ENCODE measurements at regions not wholly inside any gene's neighbourhood (a gene's known extent, or its start where the extent isn't known, plus 50 kb on each side); places are given as distances from the start of the nearest gene placed in this dataset.
"Not testable (repeated sequence)": the region's sequence is repeated elsewhere in the genome, so short reads cannot be mapped to it uniquely, and the experiment has no call there.

GRCh38 chr4:54838301-54838700 is 180.5 kb downstream of the KIT start:
- H3K27me3 ChIP-seq (ENCODE audit: insufficient read depth): no peaks in the 10 kb centered on the region
- no peak overlapping the region for H2AFZ ChIP-seq (ENCODE audit: low read depth)
- no peak for DNase-seq
- ChIA-PET CTCF (interaction anchor here (1.1 kb wide), 1 partner anchor 133 kb away, joined by 3 read pairs; no protein-coding TSS in a partner anchor), POLR2A (no interaction called here)
- H3K4me3 ChIP-seq (ENCODE audit: low read depth in 2 of 2, low read length in 1 of 2): no peak overlapping the region
- H4K20me1 ChIP-seq (ENCODE audit: insufficient read depth): no peaks in the 10 kb centered on the region
- no peaks in the 10 kb centered on the region for H3K9me3 ChIP-seq
- 75% methylated on average over 2 of the region's 2 CpGs for WGBS (ENCODE audit: low lambda C conversion rate)
- H3K9ac ChIP-seq: no peak overlapping the region
- no peak overlapping the region for H3K4me2 ChIP-seq
- peaks cover 0 to 15% of the 10 kb centered on the region in 2 experiments; a peak in 1 of 4 replicates for H3K4me1 ChIP-seq (ENCODE audit: control insufficient read depth in 1 of 2, insufficient read depth in 2 of 2, low read depth in 1 of 2, low read length in 1 of 2)
- TF ChIP-seq SIN3A (IDR thresholded peaks at IDR 0.05; ENCODE audit: borderline replicate concordance, low read depth, low read length) (no peak), NRF1 (IDR thresholded peaks at IDR 0.05; ENCODE audit: low read depth, low read length) (no peak), MXI1 (IDR thresholded peaks at IDR 0.05; ENCODE audit: low read depth, low read length) (no peak), USF1 (IDR thresholded peaks at IDR 0.05; ENCODE audit: borderline replicate concordance, low read depth) (no peak), NFIC (IDR thresholded peaks at IDR 0.05; ENCODE audit: borderline replicate concordance) (no peak), MEF2A (IDR thresholded peaks at IDR 0.05; ENCODE audit: borderline replicate concordance, low read depth) (no peak), GABPA (IDR thresholded peaks at IDR 0.05; ENCODE audit: low read depth) (no peak)
- TF ChIP-seq, protein P1, sequence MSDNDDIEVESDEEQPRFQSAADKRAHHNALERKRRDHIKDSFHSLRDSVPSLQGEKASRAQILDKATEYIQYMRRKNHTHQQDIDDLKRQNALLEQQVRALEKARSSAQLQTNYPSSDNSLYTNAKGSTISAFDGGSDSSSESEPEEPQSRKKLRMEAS (IDR thresholded peaks at IDR 0.05; ENCODE audit: low read depth): no peak
- no peaks in the 10 kb centered on the region for H3K36me3 ChIP-seq (replicated peaks in 1 of 2; ENCODE audit: control insufficient read depth in 1 of 2, insufficient read depth in 2 of 2, low read length in 1 of 2)
- no peaks in the 10 kb centered on the region for H3F3A ChIP-seq (replicated peaks; ENCODE audit: insufficient read depth)
- no peaks in the 10 kb centered on the region for H3K9me2 ChIP-seq
- no peaks in the 10 kb centered on the region for H3K79me2 ChIP-seq (ENCODE audit: insufficient read depth)
- no peak overlapping the region for H3K27ac ChIP-seq (ENCODE audit: low read depth in 2 of 2, low read length in 1 of 2)

DNA sequence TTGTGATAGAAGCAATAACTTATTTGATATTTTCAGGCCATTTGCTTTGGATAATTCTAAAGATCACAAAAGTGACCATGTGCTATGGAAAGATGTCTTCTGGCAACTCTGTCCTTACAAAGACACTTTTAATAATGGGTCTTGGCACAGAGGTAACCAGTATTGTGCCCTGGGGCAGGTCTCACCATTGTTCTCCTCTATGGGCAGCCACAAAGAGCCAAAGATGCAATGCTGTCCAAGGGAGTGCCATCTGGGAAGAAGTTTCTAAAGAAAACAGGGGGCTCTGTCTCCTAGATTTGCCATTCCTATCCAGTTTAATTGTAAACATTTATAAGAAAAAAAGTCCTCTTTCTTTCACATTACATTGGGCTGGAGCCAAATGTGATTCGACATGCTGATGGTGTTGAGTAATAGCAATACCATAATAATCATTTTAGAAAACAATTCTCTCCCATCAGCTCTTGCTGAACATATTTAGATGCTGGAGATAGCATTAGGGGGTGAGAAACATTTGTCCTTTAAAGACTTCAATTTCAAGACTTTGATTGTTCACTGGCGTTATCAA is 179.9 kb downstream of the KIT start:
- Histone ChIP-seq H3K27ac (ENCODE audit: low read depth in 2 of 2, low read length in 1 of 2) (no peak overlapping the region), H3K9me3 (no peaks in the 10 kb centered on the region), H2AFZ (ENCODE audit: low read depth) (no peak overlapping the region), H3F3A (replicated peaks; ENCODE audit: insufficient read depth) (no peaks in the 10 kb centered on the region), H3K36me3 (replicated peaks in 1 of 2; ENCODE audit: control insufficient read depth in 1 of 2, insufficient read depth in 2 of 2, low read length in 1 of 2) (no peaks in the 10 kb centered on the region), H3K9ac (no peak overlapping the region), H3K27me3 (ENCODE audit: insufficient read depth) (no peaks in the 10 kb centered on the region), H3K4me3 (ENCODE audit: low read depth in 2 of 2, low read length in 1 of 2) (no peak overlapping the region), H3K4me1 (ENCODE audit: control insufficient read depth in 1 of 2, insufficient read depth in 2 of 2, low read depth in 1 of 2, low read length in 1 of 2) (peaks cover 0 to 12% of the 10 kb centered on the region in 2 experiments; a peak in 1 of 4 replicates), H3K79me2 (ENCODE audit: insufficient read depth) (no peaks in the 10 kb centered on the region), H4K20me1 (ENCODE audit: insufficient read depth) (no peaks in the 10 kb centered on the region), H3K9me2 (no peaks in the 10 kb centered on the region), H3K4me2 (no peak overlapping the region)
- ChIA-PET CTCF (no interaction called here), POLR2A (no interaction called here)
- TF ChIP-seq PBX3 (IDR thresholded peaks at IDR 0.05) (no peak), EP300 (IDR thresholded peaks at IDR 0.05; ENCODE audit: borderline replicate concordance in 1 of 2, low read depth in 1 of 2, low read length in 1 of 2) (no peak), EZH2phosphoT487 (IDR thresholded peaks at IDR 0.05; ENCODE audit: borderline replicate concordance, low read depth) (no peak), GABPA (IDR thresholded peaks at IDR 0.05; ENCODE audit: low read depth) (no peak), REST (IDR thresholded peaks at IDR 0.05; ENCODE audit: low read depth, low read length) (no peak)
- TF ChIP-seq, protein P2, sequence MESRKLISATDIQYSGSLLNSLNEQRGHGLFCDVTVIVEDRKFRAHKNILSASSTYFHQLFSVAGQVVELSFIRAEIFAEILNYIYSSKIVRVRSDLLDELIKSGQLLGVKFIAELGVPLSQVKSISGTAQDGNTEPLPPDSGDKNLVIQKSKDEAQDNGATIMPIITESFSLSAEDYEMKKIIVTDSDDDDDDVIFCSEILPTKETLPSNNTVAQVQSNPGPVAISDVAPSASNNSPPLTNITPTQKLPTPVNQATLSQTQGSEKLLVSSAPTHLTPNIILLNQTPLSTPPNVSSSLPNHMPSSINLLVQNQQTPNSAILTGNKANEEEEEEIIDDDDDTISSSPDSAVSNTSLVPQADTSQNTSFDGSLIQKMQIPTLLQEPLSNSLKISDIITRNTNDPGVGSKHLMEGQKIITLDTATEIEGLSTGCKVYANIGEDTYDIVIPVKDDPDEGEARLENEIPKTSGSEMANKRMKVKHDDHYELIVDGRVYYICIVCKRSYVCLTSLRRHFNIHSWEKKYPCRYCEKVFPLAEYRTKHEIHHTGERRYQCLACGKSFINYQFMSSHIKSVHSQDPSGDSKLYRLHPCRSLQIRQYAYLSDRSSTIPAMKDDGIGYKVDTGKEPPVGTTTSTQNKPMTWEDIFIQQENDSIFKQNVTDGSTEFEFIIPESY (IDR thresholded peaks at IDR 0.05; ENCODE audit: borderline replicate concordance, low read depth): no peak
- WGBS (ENCODE audit: low lambda C conversion rate): 7% methylated on average over 2 of the region's 2 CpGs
- no peak for DNase-seq

GRCh38 chr4:54828361-54828760 is 170.6 kb downstream of the KIT start:
- H3K79me2 ChIP-seq (ENCODE audit: insufficient read depth); POLR2A ChIA-PET; H3K4me2 ChIP-seq; H3K4me3 ChIP-seq (ENCODE audit: low read depth in 2 of 2, low read length in 1 of 2); H3K9ac ChIP-seq; H3K27me3 ChIP-seq (ENCODE audit: insufficient read depth); H3F3A ChIP-seq (replicated peaks; ENCODE audit: insufficient read depth); H4K20me1 ChIP-seq (ENCODE audit: insufficient read depth); H3K36me3 ChIP-seq (replicated peaks in 1 of 2; ENCODE audit: control insufficient read depth in 1 of 2, insufficient read depth in 2 of 2, low read length in 1 of 2); H3K27ac ChIP-seq (ENCODE audit: low read depth in 2 of 2, low read length in 1 of 2); H3K9me3 ChIP-seq; H2AFZ ChIP-seq (ENCODE audit: low read depth); DNase-seq; H3K4me1 ChIP-seq (ENCODE audit: control insufficient read depth in 1 of 2, insufficient read depth in 2 of 2, low read depth in 1 of 2, low read length in 1 of 2); H3K9me2 ChIP-seq: not testable (repeated sequence)
- WGBS (ENCODE audit: low lambda C conversion rate): 14% methylated on average over 4 of the region's 4 CpGs
- CTCF ChIA-PET: interaction anchor here (1.2 kb wide), 1 partner anchor 25 kb away, joined by 3 read pairs; no protein-coding TSS in a partner anchor
